WTC11 (cell line): ENCODE measurements at regions not wholly inside any gene's neighbourhood (a gene's known extent, or its start where the extent isn't known, plus 50 kb on each side); places are given as distances from the start of the nearest gene placed in this dataset.

Experiments
- ATAC-seq: fragments of 200-7000 bp; cut with Tn5 transposase; 2 replicates; pipeline ENCODE4 v1.10.0; 2021; ENCODE audit warnings: mild to moderate bottlenecking, moderate library complexity
- CTCF ChIA-PET: fragments of 300-600 bp; sonication (Branson Sonifier 250); formaldehyde crosslinking; loops from one replicate; lab custom pipeline; 2021; ENCODE audit warnings: antibody characterized with exemption; lab: Charles Lee
- POLR2A ChIA-PET: fragments of 350-600 bp; sonication (Branson Sonifier 250); formaldehyde crosslinking; loops from one replicate; lab custom pipeline; 2021; ENCODE audit warnings: antibody characterized with exemption; lab: Charles Lee
- DNase-seq: peaks from one replicate; pipeline ENCODE4 v3.0.0; 2021; ENCODE audit warnings: low spot score
- H3K27ac Mint-ChIP-seq: 2 replicates; pipeline ENCODE4 v1.8.0; 2021; ENCODE audit warnings: mixed read lengths
- H3K27me3 Mint-ChIP-seq: 2 replicates; pipeline ENCODE4 v1.8.0; 2021; ENCODE audit warnings: low read depth, mild to moderate bottlenecking, moderate library complexity, mixed read lengths
- H3K36me3 Mint-ChIP-seq: 2 replicates; pipeline ENCODE4 v1.8.0; 2021; ENCODE audit warnings: mixed read lengths
- H3K4me1 Mint-ChIP-seq: 2 replicates; pipeline ENCODE4 v1.8.0; 2022; ENCODE audit warnings: mixed read lengths
- H3K4me3 Mint-ChIP-seq: 2 replicates; pipeline ENCODE4 v1.8.0; 2021; ENCODE audit warnings: mild to moderate bottlenecking, moderate library complexity, mixed read lengths
- H3K9me3 Mint-ChIP-seq: 2 replicates; pipeline ENCODE4 v1.8.0; 2021; ENCODE audit warnings: mixed read lengths
- CREB1 ChIP-seq: sonication (generic); formaldehyde crosslinking; IDR thresholded peaks from 2 replicates; pipeline ENCODE4 v1.8.0; 2023; ENCODE audit warnings: mild to moderate bottlenecking, missing genetic modification reagents
- ELF4 ChIP-seq: sonication (generic); formaldehyde crosslinking; IDR thresholded peaks from 2 replicates; pipeline ENCODE4 v1.8.1; 2022; ENCODE audit warnings: low read depth, mild to moderate bottlenecking, moderate library complexity, missing genetic modification reagents
- FOXJ3 ChIP-seq: sonication (generic); formaldehyde crosslinking; IDR thresholded peaks from 2 replicates; pipeline ENCODE4 v1.9.0; 2021; ENCODE audit warnings: missing genetic modification reagents, mild to moderate bottlenecking, borderline replicate concordance
- FOXK1 ChIP-seq: sonication (generic); formaldehyde crosslinking; IDR thresholded peaks from 2 replicates; pipeline ENCODE4 v1.8.0; 2022; ENCODE audit warnings: mild to moderate bottlenecking, moderate library complexity, missing genetic modification reagents
- OVOL2 ChIP-seq: fragments of 250-450 bp; sonication (Bioruptor Pico); IDR thresholded peaks from 2 replicates; pipeline ENCODE4 v1.9.0; 2021; ENCODE audit warnings: mild to moderate bottlenecking, borderline replicate concordance
- SOX15 ChIP-seq: fragments of 250-450 bp; sonication (Bioruptor Pico); IDR thresholded peaks from 2 replicates; pipeline ENCODE4 v1.9.0; 2021; ENCODE audit warnings: mild to moderate bottlenecking
- SP1 ChIP-seq: sonication (generic); formaldehyde crosslinking; conservative IDR thresholded peaks from 2 replicates; pipeline ENCODE4 v1.8.1; 2022; ENCODE audit warnings: missing genetic modification reagents
- TEAD4 ChIP-seq: sonication (generic); formaldehyde crosslinking; IDR thresholded peaks from 2 replicates; pipeline ENCODE4 v1.8.0; 2022; ENCODE audit warnings: mild to moderate bottlenecking, missing genetic modification reagents
- ZNF232 ChIP-seq: sonication (generic); formaldehyde crosslinking; IDR thresholded peaks from 2 replicates; pipeline ENCODE4 v1.8.0; 2022; ENCODE audit warnings: mild to moderate bottlenecking, missing genetic modification reagents
- ZNF263 ChIP-seq: sonication (generic); formaldehyde crosslinking; IDR thresholded peaks from 2 replicates; pipeline ENCODE4 v1.8.1; 2022; ENCODE audit warnings: low read depth, mild to moderate bottlenecking, moderate library complexity, missing genetic modification reagents
- ZNF317 ChIP-seq: sonication (generic); formaldehyde crosslinking; IDR thresholded peaks from 2 replicates; pipeline ENCODE4 v1.8.1; 2023; ENCODE audit warnings: low read depth, mild to moderate bottlenecking, moderate library complexity, missing genetic modification reagents, borderline replicate concordance
- TF ChIP-seq, protein P1 (sequence below): sonication (generic); formaldehyde crosslinking; IDR thresholded peaks from 2 replicates; pipeline ENCODE4 v1.8.0; 2023; ENCODE audit warnings: mild to moderate bottlenecking, missing genetic modification reagents
- TF ChIP-seq, protein P2 (sequence below): sonication (generic); formaldehyde crosslinking; IDR thresholded peaks from 2 replicates; pipeline ENCODE4 v1.8.0; 2022; ENCODE audit warnings: missing genetic modification reagents
- TF ChIP-seq, protein P3 (sequence below): sonication (generic); formaldehyde crosslinking; IDR thresholded peaks from 2 replicates; pipeline ENCODE4 v1.8.1; 2022; ENCODE audit warnings: mild to moderate bottlenecking, moderate library complexity, missing genetic modification reagents
- TF ChIP-seq, protein P4 (sequence below): sonication (generic); formaldehyde crosslinking; IDR thresholded peaks from 2 replicates; pipeline ENCODE4 v1.8.1; 2022; ENCODE audit warnings: low read depth, missing genetic modification reagents, borderline replicate concordance
- TF ChIP-seq, protein P5 (sequence below): sonication (generic); formaldehyde crosslinking; conservative IDR thresholded peaks from 2 replicates; pipeline ENCODE4 v1.8.1; 2022; ENCODE audit warnings: mild to moderate bottlenecking, missing genetic modification reagents
- TF ChIP-seq, protein P6 (sequence below): sonication (generic); formaldehyde crosslinking; IDR thresholded peaks from 2 replicates; pipeline ENCODE4 v1.8.1; 2023; ENCODE audit warnings: mild to moderate bottlenecking, missing genetic modification reagents, moderate library complexity
- TF ChIP-seq, protein P7 (sequence below): sonication (generic); formaldehyde crosslinking; IDR thresholded peaks from 2 replicates; pipeline ENCODE4 v1.8.1; 2022; ENCODE audit warnings: mild to moderate bottlenecking, missing genetic modification reagents, moderate library complexity, borderline replicate concordance
- TF ChIP-seq, protein P8 (sequence below): sonication (generic); formaldehyde crosslinking; IDR thresholded peaks from 2 replicates; pipeline ENCODE4 v1.8.0; 2023; ENCODE audit warnings: missing genetic modification reagents
- TF ChIP-seq, protein P9 (sequence below): sonication (generic); formaldehyde crosslinking; IDR thresholded peaks from 2 replicates; pipeline ENCODE4 v1.8.0; 2022; ENCODE audit warnings: mild to moderate bottlenecking, missing genetic modification reagents
- TF ChIP-seq, protein P10 (sequence below): fragments of 250-450 bp; sonication (Bioruptor Pico); IDR thresholded peaks from 2 replicates; pipeline ENCODE4 v1.9.0; 2021; ENCODE audit warnings: moderate library complexity, mild to moderate bottlenecking, inconsistent platforms, borderline replicate concordance

DNA sequence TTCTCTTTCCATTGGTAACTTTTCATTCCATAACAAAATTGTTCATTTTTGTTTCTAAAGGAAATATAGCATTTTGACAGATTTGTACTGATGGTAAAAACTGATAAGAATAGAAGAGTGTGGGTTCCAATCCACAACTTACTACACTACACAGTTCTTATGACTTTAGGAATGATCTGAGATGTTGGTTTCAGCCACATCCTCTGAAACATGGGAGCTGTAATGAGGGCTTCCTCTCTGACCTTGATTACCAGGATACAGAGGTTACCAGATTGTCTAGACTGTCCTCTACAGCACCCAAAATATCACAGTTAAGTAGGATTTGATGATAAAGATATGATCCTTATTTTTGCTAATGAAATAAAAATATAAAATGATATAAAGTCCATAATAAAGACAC lies 1184.6 kb downstream of the FLRT2 start:
- no peaks in the 10 kb centered on the region for H3K27me3 Mint-ChIP-seq
- H3K4me1 Mint-ChIP-seq: peaks cover 13% of the 10 kb centered on the region
- no peak overlapping the region for H3K27ac Mint-ChIP-seq
- DNase-seq (no peak), ATAC-seq (no peak)
- ChIA-PET POLR2A (no interaction called here), CTCF (no interaction called here)
- H3K9me3 Mint-ChIP-seq: no peaks in the 10 kb centered on the region
- no peaks in the 10 kb centered on the region for H3K36me3 Mint-ChIP-seq
- no peak overlapping the region for H3K4me3 Mint-ChIP-seq
- TF ChIP-seq ZNF263 (CRISPR knock-in tag) (no peak), ZNF232 (no peak), FOXJ3 (CRISPR knock-in tag) (no peak), ZNF317 (CRISPR knock-in tag) (no peak)
- TF ChIP-seq, protein P1, sequence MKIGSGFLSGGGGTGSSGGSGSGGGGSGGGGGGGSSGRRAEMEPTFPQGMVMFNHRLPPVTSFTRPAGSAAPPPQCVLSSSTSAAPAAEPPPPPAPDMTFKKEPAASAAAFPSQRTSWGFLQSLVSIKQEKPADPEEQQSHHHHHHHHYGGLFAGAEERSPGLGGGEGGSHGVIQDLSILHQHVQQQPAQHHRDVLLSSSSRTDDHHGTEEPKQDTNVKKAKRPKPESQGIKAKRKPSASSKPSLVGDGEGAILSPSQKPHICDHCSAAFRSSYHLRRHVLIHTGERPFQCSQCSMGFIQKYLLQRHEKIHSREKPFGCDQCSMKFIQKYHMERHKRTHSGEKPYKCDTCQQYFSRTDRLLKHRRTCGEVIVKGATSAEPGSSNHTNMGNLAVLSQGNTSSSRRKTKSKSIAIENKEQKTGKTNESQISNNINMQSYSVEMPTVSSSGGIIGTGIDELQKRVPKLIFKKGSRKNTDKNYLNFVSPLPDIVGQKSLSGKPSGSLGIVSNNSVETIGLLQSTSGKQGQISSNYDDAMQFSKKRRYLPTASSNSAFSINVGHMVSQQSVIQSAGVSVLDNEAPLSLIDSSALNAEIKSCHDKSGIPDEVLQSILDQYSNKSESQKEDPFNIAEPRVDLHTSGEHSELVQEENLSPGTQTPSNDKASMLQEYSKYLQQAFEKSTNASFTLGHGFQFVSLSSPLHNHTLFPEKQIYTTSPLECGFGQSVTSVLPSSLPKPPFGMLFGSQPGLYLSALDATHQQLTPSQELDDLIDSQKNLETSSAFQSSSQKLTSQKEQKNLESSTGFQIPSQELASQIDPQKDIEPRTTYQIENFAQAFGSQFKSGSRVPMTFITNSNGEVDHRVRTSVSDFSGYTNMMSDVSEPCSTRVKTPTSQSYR (CRISPR knock-in tag): no peak
- TF ChIP-seq, protein P2, sequence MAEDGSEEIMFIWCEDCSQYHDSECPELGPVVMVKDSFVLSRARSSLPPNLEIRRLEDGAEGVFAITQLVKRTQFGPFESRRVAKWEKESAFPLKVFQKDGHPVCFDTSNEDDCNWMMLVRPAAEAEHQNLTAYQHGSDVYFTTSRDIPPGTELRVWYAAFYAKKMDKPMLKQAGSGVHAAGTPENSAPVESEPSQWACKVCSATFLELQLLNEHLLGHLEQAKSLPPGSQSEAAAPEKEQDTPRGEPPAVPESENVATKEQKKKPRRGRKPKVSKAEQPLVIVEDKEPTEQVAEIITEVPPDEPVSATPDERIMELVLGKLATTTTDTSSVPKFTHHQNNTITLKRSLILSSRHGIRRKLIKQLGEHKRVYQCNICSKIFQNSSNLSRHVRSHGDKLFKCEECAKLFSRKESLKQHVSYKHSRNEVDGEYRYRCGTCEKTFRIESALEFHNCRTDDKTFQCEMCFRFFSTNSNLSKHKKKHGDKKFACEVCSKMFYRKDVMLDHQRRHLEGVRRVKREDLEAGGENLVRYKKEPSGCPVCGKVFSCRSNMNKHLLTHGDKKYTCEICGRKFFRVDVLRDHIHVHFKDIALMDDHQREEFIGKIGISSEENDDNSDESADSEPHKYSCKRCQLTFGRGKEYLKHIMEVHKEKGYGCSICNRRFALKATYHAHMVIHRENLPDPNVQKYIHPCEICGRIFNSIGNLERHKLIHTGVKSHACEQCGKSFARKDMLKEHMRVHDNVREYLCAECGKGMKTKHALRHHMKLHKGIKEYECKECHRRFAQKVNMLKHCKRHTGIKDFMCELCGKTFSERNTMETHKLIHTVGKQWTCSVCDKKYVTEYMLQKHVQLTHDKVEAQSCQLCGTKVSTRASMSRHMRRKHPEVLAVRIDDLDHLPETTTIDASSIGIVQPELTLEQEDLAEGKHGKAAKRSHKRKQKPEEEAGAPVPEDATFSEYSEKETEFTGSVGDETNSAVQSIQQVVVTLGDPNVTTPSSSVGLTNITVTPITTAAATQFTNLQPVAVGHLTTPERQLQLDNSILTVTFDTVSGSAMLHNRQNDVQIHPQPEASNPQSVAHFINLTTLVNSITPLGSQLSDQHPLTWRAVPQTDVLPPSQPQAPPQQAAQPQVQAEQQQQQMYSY (CRISPR knock-in tag): no peak
- TF ChIP-seq, protein P3, sequence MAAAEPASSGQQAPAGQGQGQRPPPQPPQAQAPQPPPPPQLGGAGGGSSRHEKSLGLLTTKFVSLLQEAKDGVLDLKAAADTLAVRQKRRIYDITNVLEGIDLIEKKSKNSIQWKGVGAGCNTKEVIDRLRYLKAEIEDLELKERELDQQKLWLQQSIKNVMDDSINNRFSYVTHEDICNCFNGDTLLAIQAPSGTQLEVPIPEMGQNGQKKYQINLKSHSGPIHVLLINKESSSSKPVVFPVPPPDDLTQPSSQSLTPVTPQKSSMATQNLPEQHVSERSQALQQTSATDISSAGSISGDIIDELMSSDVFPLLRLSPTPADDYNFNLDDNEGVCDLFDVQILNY (CRISPR knock-in tag): no peak

DNA sequence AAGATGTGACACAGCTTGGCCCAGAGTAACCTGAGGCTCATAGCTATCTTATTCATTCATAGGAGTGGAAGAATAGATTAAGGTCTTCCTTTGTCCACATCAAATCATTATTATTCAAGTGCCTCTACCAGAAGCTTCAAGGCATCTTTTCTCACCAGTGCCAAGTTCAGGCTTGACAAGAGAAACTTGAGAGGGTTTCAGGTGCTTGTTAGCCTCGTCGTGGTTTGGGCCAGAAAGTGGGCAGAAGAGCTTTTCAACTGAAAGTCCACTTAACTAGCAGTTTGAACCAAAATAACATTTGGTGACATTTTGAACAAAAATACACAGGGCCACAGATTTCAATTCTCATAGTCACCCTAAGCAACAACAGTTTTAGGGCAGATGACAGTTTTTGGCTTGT lies 1184.2 kb downstream of the FLRT2 start:
- H3K4me3 Mint-ChIP-seq: no peak overlapping the region
- H3K27me3 Mint-ChIP-seq: no peaks in the 10 kb centered on the region
- no peaks in the 10 kb centered on the region for H3K9me3 Mint-ChIP-seq
- H3K4me1 Mint-ChIP-seq: peaks cover 13% of the 10 kb centered on the region
- H3K36me3 Mint-ChIP-seq: no peaks in the 10 kb centered on the region
- ATAC-seq (no peak), DNase-seq (no peak)
- TF ChIP-seq ZNF263 (CRISPR knock-in tag) (no peak), SOX15 (no peak), TEAD4 (CRISPR knock-in tag) (no peak), OVOL2 (CRISPR knock-in tag) (no peak), CREB1 (CRISPR knock-in tag) (no peak), ELF4 (no peak), SP1 (CRISPR knock-in tag) (no peak), FOXK1 (no peak)
- TF ChIP-seq, protein P4, sequence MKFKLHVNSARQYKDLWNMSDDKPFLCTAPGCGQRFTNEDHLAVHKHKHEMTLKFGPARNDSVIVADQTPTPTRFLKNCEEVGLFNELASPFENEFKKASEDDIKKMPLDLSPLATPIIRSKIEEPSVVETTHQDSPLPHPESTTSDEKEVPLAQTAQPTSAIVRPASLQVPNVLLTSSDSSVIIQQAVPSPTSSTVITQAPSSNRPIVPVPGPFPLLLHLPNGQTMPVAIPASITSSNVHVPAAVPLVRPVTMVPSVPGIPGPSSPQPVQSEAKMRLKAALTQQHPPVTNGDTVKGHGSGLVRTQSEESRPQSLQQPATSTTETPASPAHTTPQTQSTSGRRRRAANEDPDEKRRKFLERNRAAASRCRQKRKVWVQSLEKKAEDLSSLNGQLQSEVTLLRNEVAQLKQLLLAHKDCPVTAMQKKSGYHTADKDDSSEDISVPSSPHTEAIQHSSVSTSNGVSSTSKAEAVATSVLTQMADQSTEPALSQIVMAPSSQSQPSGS: no peak
- TF ChIP-seq, protein P5, sequence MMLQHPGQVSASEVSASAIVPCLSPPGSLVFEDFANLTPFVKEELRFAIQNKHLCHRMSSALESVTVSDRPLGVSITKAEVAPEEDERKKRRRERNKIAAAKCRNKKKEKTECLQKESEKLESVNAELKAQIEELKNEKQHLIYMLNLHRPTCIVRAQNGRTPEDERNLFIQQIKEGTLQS (CRISPR knock-in tag): no peak
- TF ChIP-seq, protein P6, sequence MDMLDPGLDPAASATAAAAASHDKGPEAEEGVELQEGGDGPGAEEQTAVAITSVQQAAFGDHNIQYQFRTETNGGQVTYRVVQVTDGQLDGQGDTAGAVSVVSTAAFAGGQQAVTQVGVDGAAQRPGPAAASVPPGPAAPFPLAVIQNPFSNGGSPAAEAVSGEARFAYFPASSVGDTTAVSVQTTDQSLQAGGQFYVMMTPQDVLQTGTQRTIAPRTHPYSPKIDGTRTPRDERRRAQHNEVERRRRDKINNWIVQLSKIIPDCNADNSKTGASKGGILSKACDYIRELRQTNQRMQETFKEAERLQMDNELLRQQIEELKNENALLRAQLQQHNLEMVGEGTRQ (CRISPR knock-in tag): no peak
- TF ChIP-seq, protein P7, sequence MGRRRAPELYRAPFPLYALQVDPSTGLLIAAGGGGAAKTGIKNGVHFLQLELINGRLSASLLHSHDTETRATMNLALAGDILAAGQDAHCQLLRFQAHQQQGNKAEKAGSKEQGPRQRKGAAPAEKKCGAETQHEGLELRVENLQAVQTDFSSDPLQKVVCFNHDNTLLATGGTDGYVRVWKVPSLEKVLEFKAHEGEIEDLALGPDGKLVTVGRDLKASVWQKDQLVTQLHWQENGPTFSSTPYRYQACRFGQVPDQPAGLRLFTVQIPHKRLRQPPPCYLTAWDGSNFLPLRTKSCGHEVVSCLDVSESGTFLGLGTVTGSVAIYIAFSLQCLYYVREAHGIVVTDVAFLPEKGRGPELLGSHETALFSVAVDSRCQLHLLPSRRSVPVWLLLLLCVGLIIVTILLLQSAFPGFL (CRISPR knock-in tag): no peak
- TF ChIP-seq, protein P8, sequence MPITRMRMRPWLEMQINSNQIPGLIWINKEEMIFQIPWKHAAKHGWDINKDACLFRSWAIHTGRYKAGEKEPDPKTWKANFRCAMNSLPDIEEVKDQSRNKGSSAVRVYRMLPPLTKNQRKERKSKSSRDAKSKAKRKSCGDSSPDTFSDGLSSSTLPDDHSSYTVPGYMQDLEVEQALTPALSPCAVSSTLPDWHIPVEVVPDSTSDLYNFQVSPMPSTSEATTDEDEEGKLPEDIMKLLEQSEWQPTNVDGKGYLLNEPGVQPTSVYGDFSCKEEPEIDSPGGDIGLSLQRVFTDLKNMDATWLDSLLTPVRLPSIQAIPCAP: no peak
- TF ChIP-seq, protein P9, sequence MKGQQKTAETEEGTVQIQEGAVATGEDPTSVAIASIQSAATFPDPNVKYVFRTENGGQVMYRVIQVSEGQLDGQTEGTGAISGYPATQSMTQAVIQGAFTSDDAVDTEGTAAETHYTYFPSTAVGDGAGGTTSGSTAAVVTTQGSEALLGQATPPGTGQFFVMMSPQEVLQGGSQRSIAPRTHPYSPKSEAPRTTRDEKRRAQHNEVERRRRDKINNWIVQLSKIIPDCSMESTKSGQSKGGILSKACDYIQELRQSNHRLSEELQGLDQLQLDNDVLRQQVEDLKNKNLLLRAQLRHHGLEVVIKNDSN (CRISPR knock-in tag): no peak
- TF ChIP-seq, protein P10, sequence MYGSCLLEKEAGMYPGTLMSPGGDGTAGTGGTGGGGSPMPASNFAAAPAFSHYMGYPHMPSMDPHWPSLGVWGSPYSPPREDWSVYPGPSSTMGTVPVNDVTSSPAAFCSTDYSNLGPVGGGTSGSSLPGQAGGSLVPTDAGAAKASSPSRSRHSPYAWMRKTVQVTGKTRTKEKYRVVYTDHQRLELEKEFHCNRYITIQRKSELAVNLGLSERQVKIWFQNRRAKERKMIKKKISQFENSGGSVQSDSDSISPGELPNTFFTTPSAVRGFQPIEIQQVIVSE (CRISPR knock-in tag): no peak
- TF ChIP-seq, all 79 proteins: peak for 0
- ChIA-PET POLR2A (no interaction called here), CTCF (no interaction called here)
- no peak overlapping the region for H3K27ac Mint-ChIP-seq
